H9 (cell line): ENCODE measurements at regions not wholly inside any gene's neighbourhood (a gene's known extent, or its start where the extent isn't known, plus 50 kb on each side); places are given as distances from the start of the nearest gene placed in this dataset.
A peak's percentile ranks its signal among the peaks of the same experiment; 100 is the strongest.

ENCODE experiments used
- DNase-seq: peaks from one replicate; pipeline ENCODE4 v3.0.0-alpha.2; 2017
- H2AFZ ChIP-seq: one replicate; pipeline ENCODE4 v1.6.1; 2013; ENCODE audit warnings: mild to moderate bottlenecking, low read length, control low read depth, moderate library complexity
- H2AK5ac ChIP-seq: 2 replicates; pipeline ENCODE4 v1.6.1; 2013; ENCODE audit warnings: low read length, control low read depth, mixed read lengths; ENCODE audit not compliant: insufficient read length
- H2BK120ac ChIP-seq: one replicate; pipeline ENCODE4 v1.6.1; 2013; ENCODE audit warnings: low read depth, mild to moderate bottlenecking, low read length, control low read depth, inconsistent platforms; ENCODE audit not compliant: poor library complexity, severe bottlenecking
- H2BK12ac ChIP-seq: 2 replicates; pipeline ENCODE4 v1.6.1; 2013; ENCODE audit warnings: low read length, control low read depth, mixed read lengths, low read depth; ENCODE audit not compliant: insufficient read length
- H2BK15ac ChIP-seq: 2 replicates; pipeline ENCODE4 v1.6.1; 2013; ENCODE audit warnings: low read depth, low read length, control low read depth
- H2BK20ac ChIP-seq: one replicate; pipeline ENCODE4 v1.6.1; 2013; ENCODE audit warnings: low read depth, mild to moderate bottlenecking, low read length, control low read depth, inconsistent platforms; ENCODE audit not compliant: poor library complexity, severe bottlenecking
- H2BK5ac ChIP-seq: 2 replicates; pipeline ENCODE4 v1.6.1; 2013; ENCODE audit warnings: low read length, control low read depth, mixed read lengths; ENCODE audit not compliant: insufficient read length
- H3K14ac ChIP-seq: 2 replicates; pipeline ENCODE4 v1.6.1; 2013; ENCODE audit warnings: low read length, control low read depth; ENCODE audit not compliant: insufficient read depth
- H3K18ac ChIP-seq: 2 replicates; pipeline ENCODE4 v1.6.1; 2013; ENCODE audit warnings: low read depth, mild to moderate bottlenecking, mixed read lengths, low read length, control low read depth; ENCODE audit not compliant: insufficient read length
- H3K23ac ChIP-seq: 2 replicates; pipeline ENCODE4 v1.6.1; 2013; ENCODE audit warnings: low read length, control low read depth, mixed read lengths, low read depth; ENCODE audit not compliant: insufficient read length
- H3K23me2 ChIP-seq: 2 replicates; pipeline ENCODE4 v1.6.1; 2013; ENCODE audit warnings: low read depth, mild to moderate bottlenecking, mixed read lengths, low read length, control low read depth; ENCODE audit not compliant: insufficient read length, poor library complexity, severe bottlenecking
- H3K27ac ChIP-seq: 2 replicates; pipeline ENCODE4 v1.5.1; 2013; ENCODE audit warnings: low read length, control low read depth, mixed read lengths, low read depth; ENCODE audit not compliant: insufficient read length
- H3K27me3 ChIP-seq: 2 replicates; pipeline ENCODE4 v1.6.1; 2013; ENCODE audit warnings: low read length, control low read depth, inconsistent platforms; ENCODE audit not compliant: insufficient read depth
- H3K4ac ChIP-seq: 2 replicates; pipeline ENCODE4 v1.6.1; 2013; ENCODE audit warnings: low read depth, mild to moderate bottlenecking, control low read depth, inconsistent platforms, low read length, moderate library complexity
- H3K4me1 ChIP-seq: 2 replicates; pipeline ENCODE4 v1.6.1; 2013; ENCODE audit warnings: low read length, control low read depth, inconsistent platforms; ENCODE audit not compliant: insufficient read depth
- H3K4me2 ChIP-seq: 2 replicates; pipeline ENCODE4 v1.6.1; 2013; ENCODE audit warnings: low read length, control low read depth, mixed read lengths; ENCODE audit not compliant: insufficient read length, insufficient read depth
- H3K56ac ChIP-seq: 2 replicates; pipeline ENCODE4 v1.6.1; 2013; ENCODE audit warnings: low read depth, mild to moderate bottlenecking, mixed read lengths, low read length, control low read depth; ENCODE audit not compliant: insufficient read length
- H3K79me1 ChIP-seq: 2 replicates; pipeline ENCODE4 v1.6.1; 2013; ENCODE audit warnings: low read depth, mild to moderate bottlenecking, moderate library complexity, low read length, control low read depth, inconsistent platforms; ENCODE audit not compliant: insufficient read depth, poor library complexity, severe bottlenecking
- H3K79me2 ChIP-seq: 2 replicates; pipeline ENCODE4 v1.6.1; 2013; ENCODE audit warnings: low read length, control low read depth, inconsistent platforms; ENCODE audit not compliant: insufficient read depth
- H3K9ac ChIP-seq: 2 replicates; pipeline ENCODE4 v1.6.1; 2013; ENCODE audit warnings: low read length, control low read depth, mixed read lengths; ENCODE audit not compliant: insufficient read length; ENCODE audit errors: extremely low read depth
- H3K9me3 ChIP-seq: one replicate; pipeline ENCODE4 v1.6.1; 2013; ENCODE audit warnings: low read depth, low read length, inconsistent platforms; ENCODE audit not compliant: control insufficient read depth
- H3T11ph ChIP-seq: one replicate; pipeline ENCODE4 v1.6.1; 2013; ENCODE audit warnings: mild to moderate bottlenecking, low read length, control low read depth, inconsistent platforms
- H4K20me1 ChIP-seq: one replicate; pipeline ENCODE4 v1.6.1; 2013; ENCODE audit not compliant: control insufficient read depth, insufficient read length, insufficient read depth
- H4K5ac ChIP-seq: 2 replicates; pipeline ENCODE4 v1.6.1; 2013; ENCODE audit warnings: low read depth, mild to moderate bottlenecking, mixed read lengths, low read length, control low read depth; ENCODE audit not compliant: insufficient read length
- H4K8ac ChIP-seq: replicated peaks from 2 replicates; pipeline ENCODE4 v1.6.1; 2013; ENCODE audit warnings: low read length, control low read depth, mixed read lengths, low read depth; ENCODE audit not compliant: insufficient read length
- H4K91ac ChIP-seq: 2 replicates; pipeline ENCODE4 v1.6.1; 2013; ENCODE audit warnings: low read depth, mild to moderate bottlenecking, moderate library complexity, mixed read lengths, low read length, control low read depth; ENCODE audit not compliant: insufficient read length
- H3K27ac Mint-ChIP-seq, 3 experiments: 2 replicates in 2 of 3; 3 replicates in 1 of 3; pipeline ENCODE4 v1.8.0; 2020 to 2021; ENCODE audit warnings: mixed read lengths in 3 of 3, mild to moderate bottlenecking in 1 of 3, moderate library complexity in 1 of 3
- H3K27me3 Mint-ChIP-seq: 2 replicates; pipeline ENCODE4 v1.8.0; 2021; ENCODE audit warnings: low read depth, mild to moderate bottlenecking, moderate library complexity, mixed read lengths
- H3K36me3 Mint-ChIP-seq, 3 experiments: 2 replicates in 2 of 3; 3 replicates in 1 of 3; pipeline ENCODE4 v1.8.0; 2020 to 2021; ENCODE audit warnings: low read depth in 3 of 3, mixed read lengths in 3 of 3; ENCODE audit not compliant: insufficient read depth in 1 of 3
- H3K4me1 Mint-ChIP-seq, 2 experiments: 2 replicates each; pipeline ENCODE4 v1.8.0; 2020; ENCODE audit warnings: mixed read lengths in 2 of 2
- H3K4me3 Mint-ChIP-seq, 2 experiments: 2 replicates in 1 of 2; 3 replicates in 1 of 2; pipeline ENCODE4 v1.8.0; 2020 to 2021; ENCODE audit warnings: mild to moderate bottlenecking in 2 of 2, mixed read lengths in 2 of 2, moderate library complexity in 1 of 2
- H3K9me3 Mint-ChIP-seq, 2 experiments: 2 replicates in 1 of 2; 3 replicates in 1 of 2; pipeline ENCODE4 v1.8.0; 2020; ENCODE audit warnings: mild to moderate bottlenecking in 2 of 2, mixed read lengths in 2 of 2, moderate library complexity in 1 of 2
- WGBS: extraction: QIAGEN DNeasy Blood & Tissue Kit; methylation state at CpG from one replicate; pipeline ENCODE4 v1.1.7; 2013; ENCODE audit warnings: missing lambda C conversion rate, low lambda C conversion rate, mixed read lengths; ENCODE audit not compliant: insufficient read length; ENCODE audit errors: extremely low coverage; 5-methylcytosine and 5-hydroxymethylcytosine counted together
- TF ChIP-seq, protein P1 (sequence below): fragments of 200-600 bp; sonication (generic); conservative IDR thresholded peaks from 3 replicates; pipeline ENCODE4 v1.8.0; 2021; ENCODE audit warnings: antibody characterized with exemption, mild to moderate bottlenecking

- H3K27me3 Mint-ChIP-seq = peaks cover 12% of the 10 kb centered on the region
- no CpG with 5 or more reads among the region's 10 CpGs for WGBS
Observed at GRCh38 chr15:69929905-69930630, 167.6 kb downstream of the TLE3 start.

More at GRCh38 chr15:69929905-69930630, 167.6 kb downstream of the TLE3 start:
- Histone ChIP-seq H3K27ac (no peak overlapping the region), H3K9me3 (peaks cover 9% of the 10 kb centered on the region), H2AFZ (no peak overlapping the region), H3K14ac (no peak overlapping the region), H4K20me1 (no peaks in the 10 kb centered on the region), H4K91ac (no peak overlapping the region), H3K4me2 (no peak overlapping the region), H4K5ac (no peak overlapping the region), H3K4ac (no peak overlapping the region), H2BK5ac (no peak overlapping the region), H4K8ac (no peak overlapping the region), H3K79me2 (no peaks in the 10 kb centered on the region), H3K4me1 (no peaks in the 10 kb centered on the region), H3K23me2 (no peaks in the 10 kb centered on the region), H2AK5ac (no peak overlapping the region), H2BK20ac (no peak overlapping the region), H3K79me1 (no peaks in the 10 kb centered on the region), H3K27me3 (no peaks in the 10 kb centered on the region), H2BK15ac (no peak overlapping the region), H3K23ac (no peak overlapping the region), H2BK12ac (no peak overlapping the region), H3K56ac (no peak overlapping the region), H3K9ac (no peak overlapping the region), H3K18ac (no peak overlapping the region), H3T11ph (no peak overlapping the region), H2BK120ac (no peak overlapping the region)
- no peak overlapping the region for H3K4me3 Mint-ChIP-seq
- TF ChIP-seq, protein P1, sequence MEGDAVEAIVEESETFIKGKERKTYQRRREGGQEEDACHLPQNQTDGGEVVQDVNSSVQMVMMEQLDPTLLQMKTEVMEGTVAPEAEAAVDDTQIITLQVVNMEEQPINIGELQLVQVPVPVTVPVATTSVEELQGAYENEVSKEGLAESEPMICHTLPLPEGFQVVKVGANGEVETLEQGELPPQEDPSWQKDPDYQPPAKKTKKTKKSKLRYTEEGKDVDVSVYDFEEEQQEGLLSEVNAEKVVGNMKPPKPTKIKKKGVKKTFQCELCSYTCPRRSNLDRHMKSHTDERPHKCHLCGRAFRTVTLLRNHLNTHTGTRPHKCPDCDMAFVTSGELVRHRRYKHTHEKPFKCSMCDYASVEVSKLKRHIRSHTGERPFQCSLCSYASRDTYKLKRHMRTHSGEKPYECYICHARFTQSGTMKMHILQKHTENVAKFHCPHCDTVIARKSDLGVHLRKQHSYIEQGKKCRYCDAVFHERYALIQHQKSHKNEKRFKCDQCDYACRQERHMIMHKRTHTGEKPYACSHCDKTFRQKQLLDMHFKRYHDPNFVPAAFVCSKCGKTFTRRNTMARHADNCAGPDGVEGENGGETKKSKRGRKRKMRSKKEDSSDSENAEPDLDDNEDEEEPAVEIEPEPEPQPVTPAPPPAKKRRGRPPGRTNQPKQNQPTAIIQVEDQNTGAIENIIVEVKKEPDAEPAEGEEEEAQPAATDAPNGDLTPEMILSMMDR = no peak
- H3K9me3 Mint-ChIP-seq = peaks cover 16 to 25% of the 10 kb centered on the region in 2 experiments
- no peak overlapping the region for H3K27ac Mint-ChIP-seq
- no peaks in the 10 kb centered on the region for H3K4me1 Mint-ChIP-seq
- H3K36me3 Mint-ChIP-seq = peaks cover 8 to 24% (median 15%) of the 10 kb centered on the region in 3 experiments; a peak in 4 of 7 replicates
- DNase-seq = peak; percentile 8
